DOHH2 (cell line): ENCODE measurements at regions not wholly inside any gene's neighbourhood (a gene's known extent, or its start where the extent isn't known, plus 50 kb on each side); places are given as distances from the start of the nearest gene placed in this dataset.

ENCODE experiments used
- CTCF ChIP-seq: fragments of 200-600 bp; sonication (generic); IDR thresholded peaks from one replicate; pipeline ENCODE4 v1.5.1; 2014; ENCODE audit warnings: antibody characterized with exemption, mild to moderate bottlenecking, low read depth, low read length; ENCODE audit not compliant: poor library complexity, severe bottlenecking
- EZH2phosphoT487 ChIP-seq: fragments of 200-600 bp; sonication (generic); IDR thresholded peaks from 2 replicates; pipeline ENCODE4 v1.6.1; 2017; ENCODE audit warnings: borderline replicate concordance, mild to moderate bottlenecking, antibody characterized with exemption, low read length, moderate library complexity, mixed read lengths

- no peak for TF ChIP-seq CTCF
- no peak for TF ChIP-seq EZH2phosphoT487
Observed at GRCh38 chr11:15851051-15851498, 505.3 kb downstream of the SOX6 start.
